HG02852 (cell line): ENCODE measurements at regions not wholly inside any gene's neighbourhood (a gene's known extent, or its start where the extent isn't known, plus 50 kb on each side); places are given as distances from the start of the nearest gene placed in this dataset.

Experiments used
- ATAC-seq: cut with Tn5 transposase; IDR thresholded peaks from one replicate; pipeline ENCODE4 v1.9.1; 2021; ENCODE audit warnings: mild to moderate bottlenecking, moderate library complexity; ENCODE audit not compliant: unreplicated experiment

DNA sequence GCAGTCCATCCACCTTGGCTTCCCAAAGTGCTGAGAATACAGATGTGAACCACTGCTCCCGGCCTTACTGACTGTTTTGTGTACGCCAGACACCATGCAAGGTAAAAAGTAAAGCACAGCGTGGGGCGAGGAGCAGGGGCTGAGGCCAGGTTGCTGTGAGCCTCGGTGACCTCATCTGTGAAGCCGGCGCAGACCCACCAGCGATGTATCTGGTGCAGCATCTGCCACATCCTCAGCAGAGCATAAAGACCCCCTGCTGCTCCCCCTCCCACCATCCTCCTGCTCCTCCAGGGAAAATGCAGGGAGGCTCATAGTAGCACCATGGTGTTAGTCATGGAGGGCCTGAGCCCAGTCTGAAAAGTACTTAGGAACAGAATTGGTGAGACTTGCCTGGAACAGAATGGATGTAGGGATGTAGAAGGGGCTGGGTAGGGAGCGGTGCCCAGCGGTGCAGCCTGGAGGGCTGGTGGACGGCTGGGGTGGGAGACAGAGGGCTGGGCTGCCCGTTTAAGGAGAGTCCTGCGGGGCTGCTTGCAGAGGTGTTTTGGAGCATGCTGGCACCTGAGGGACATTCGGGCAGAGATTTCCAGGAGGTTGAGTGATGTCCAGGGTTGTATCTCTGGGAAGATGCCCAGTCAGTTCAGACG lies 462.4 kb downstream of the BRD1 start:
- no peak for ATAC-seq

GRCh38 chr22:49364398-49364797 lies 463.3 kb downstream of the BRD1 start:
- no peak for ATAC-seq

DNA sequence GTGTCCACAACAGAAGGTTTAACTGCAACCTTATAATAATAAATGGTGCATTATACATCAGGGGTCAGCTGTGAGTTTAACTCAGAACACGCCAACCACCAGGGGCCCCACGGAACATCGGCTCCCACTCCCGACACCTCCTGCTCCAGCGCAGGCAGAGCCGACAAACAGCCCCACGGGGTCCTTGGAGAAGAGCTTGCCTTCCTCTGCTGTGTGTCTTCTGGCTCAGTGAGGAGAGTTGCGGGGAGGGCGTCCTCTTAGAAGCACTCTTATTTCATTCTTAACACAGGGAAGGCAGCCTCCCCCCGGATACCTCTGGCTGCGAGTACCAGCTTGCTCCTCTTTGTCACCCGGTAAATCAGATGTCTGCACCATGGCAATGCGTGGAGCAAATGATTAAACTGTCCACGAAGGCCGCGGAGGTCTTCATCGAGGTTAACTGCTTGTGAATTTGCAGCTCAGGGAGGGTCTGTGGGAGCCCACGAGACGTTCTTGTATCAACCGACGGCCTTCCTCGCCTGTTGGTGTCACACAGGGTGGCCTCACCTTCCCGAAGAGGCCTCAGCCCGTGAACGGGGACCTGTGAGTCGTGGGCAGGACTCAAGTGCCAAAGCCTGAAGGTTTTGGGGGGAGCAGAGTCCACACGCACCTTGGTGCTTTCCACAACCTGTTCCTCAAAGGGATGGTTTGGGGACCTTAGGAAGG lies 464.0 kb downstream of the BRD1 start:
- ATAC-seq, result no peak

DNA sequence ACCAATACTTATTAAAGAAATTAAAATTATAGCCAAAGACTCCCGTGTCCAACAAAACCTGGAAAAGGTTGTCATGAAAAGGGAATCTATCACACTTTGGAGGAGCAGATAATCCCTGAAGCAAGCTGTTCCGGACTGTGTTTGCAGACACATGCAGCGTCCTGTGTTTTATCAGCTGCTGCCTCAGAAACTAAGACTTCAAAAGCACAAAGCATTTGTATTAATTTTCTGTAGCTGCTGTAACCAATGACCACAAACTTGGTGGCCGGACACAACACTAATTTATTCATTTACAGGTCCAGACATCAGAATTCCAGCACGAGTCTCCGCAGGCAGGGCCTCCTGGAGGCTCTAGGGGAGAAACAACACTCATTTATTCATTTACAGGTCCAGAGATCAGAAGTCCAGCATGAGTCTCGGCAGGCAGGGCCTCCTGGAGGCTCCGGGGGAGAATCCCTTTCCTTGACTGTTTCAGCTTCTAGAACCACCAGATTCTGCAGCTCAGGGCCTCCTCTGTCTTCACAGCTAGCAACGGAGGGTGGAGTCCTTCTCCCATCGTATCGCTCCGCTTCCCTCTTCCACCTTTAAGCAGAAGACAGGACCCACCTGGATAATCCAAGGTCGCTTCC lies 465.3 kb downstream of the BRD1 start:
- no peak for ATAC-seq

DNA sequence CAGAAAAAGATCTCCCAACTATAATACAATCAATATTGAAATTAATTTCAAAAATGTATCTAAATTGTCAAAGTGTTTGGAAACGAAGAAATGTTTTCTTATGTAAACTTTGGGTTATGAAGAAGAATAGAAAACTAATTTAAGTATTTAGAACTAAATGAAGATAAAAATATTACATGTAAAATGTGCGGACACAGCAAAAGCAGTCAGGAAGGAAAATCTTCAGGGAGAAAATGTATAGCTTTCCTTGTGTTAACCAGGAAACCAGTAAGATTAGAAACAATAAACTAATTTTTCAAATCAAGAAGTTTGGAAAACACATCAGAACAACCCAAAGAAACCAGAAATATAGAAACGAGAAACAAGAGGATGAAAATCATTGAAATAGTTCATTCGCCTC lies 466.5 kb downstream of the BRD1 start:
- ATAC-seq, result no peak

DNA sequence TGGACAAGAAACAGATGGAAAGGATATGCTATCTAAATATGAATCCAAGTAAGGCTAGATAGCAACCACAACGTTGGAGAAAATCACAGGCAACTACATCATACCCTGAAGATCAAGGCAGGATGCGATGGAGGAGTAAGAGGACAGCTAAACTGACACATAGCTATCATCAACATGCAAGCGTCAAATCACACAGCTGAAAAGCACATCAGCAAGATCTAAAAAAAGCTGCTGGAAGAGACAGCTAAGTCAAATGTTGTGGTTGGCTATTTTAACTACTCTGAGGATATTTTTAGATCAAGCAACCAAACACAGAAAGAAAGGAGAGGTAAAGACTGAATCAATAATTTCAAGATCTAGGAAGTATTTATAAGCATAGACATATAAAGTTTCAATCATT lies 466.9 kb downstream of the BRD1 start:
- no peak for ATAC-seq

GRCh38 chr22:49359076-49359475 lies 468.6 kb downstream of the BRD1 start:
- no peak for ATAC-seq

DNA sequence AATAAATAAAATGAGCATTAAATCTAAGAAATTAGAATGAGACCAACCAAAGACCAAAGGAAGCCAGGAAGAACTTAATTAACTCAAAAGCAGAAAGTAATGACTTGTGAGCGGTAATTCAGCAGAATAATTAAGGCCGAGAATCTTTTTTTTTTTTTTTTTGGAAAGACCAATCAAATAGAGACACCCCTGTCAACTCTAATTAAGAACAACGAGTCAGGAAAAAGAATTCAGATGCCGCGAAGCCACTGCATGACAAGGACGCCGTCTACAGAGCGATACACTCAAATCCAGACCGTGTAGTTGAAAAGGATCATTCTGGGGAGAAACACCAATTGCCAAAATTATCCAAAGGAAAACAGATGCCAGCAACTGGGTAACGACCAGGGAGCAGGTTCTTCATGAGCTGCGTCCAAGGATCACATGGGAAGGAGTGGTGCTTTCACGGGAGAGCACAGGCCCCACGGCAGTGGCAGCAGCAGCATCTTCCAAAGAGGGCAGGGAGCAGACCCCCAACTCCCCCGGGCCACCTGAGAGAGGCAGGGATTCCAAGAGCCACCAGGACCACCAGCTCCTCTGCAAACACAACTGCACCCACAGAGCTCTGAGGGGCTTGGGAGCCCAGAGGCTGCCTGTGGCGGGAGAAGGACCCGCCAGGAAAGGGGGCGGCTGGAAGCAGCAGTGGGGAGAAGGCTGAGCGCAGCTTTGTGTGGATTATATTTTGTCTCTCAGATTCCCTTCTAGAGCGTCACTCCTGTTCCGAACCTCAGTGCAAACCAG lies 469.8 kb downstream of the BRD1 start:
- ATAC-seq, result no peak

DNA sequence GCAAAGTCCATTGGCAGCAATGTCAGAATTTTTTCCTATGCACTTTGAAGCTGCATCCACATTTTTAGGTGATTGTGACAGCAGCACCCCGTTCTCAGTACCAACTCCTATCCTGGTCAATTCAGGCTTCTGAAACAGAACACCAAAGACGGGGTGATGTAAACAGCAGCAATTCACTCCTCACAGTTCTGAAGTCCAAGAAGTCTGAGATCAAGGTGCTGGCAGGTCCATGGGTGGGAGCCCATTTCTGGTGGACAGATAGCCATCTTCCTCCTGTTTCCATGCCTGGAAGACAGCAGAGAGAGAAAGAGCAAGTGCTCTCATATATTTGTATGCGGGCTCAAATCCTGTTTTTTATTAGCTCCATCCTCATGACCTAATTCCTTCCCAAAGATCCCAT lies 471.2 kb downstream of the BRD1 start:
- ATAC-seq, result no peak

- no peak for ATAC-seq
Observed at GRCh38 chr22:49355211-49355920, 472.3 kb downstream of the BRD1 start.

DNA sequence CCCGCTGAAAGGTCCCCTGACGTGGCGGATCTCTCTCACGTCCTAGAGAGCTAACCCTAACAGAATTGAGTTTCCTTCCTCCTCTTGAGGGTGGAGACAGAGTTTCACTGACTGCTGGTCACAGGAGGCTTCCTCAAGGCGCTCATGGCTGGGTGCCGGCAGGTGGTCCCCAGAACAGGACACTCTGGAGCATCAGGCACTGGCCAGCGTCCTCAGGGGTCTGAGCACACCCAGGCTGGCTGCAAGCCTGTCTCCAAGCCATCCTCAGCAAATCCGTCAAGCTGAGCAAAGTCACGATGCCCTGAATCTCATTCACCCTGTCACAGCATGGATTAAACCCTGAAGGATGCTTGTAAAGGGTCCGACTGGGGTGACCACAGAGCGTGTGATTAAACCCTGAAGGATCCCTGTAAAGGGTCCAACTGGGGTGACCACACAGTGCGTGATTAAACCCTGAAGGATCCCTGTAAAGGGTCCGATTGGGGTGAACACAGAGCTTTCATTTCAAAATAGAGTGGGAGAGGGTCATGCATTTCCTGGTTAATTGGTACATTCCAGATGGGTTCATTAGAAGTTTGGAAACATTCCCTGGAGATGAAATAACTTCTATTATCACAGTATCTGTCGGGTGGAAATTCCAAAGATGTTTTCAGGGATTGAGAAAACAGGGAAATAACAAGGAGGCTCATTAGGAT lies 473.0 kb downstream of the BRD1 start:
- no peak for ATAC-seq

- no peak for ATAC-seq
Observed at GRCh38 chr22:49353235-49353634, 474.4 kb downstream of the BRD1 start.

GRCh38 chr22:49352361-49353169 lies 475.1 kb downstream of the BRD1 start:
- no peak for ATAC-seq

DNA sequence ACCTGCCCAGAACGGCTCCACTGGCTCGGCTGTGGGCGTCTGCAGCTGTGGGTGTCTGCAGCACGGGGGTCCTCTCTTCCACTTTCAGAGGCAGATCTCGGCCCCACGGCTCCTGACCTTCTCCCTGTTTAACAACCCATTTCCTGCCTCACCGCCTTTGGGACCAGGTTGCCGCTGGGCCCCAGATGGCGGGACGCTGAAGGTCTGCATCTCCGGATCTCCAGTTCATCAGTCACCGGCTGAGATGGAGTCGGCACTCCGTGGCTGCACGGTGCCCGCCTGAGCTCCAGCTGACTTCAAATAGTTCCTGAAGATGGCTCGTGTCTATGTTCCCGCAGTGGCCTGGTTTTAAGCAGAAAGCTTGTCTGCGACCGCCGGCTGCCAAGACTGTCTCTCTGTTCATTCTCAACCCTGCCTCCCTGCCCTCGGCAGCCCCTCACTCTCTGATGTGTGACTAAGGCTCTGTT lies 475.9 kb downstream of the BRD1 start:
- no peak for ATAC-seq

DNA sequence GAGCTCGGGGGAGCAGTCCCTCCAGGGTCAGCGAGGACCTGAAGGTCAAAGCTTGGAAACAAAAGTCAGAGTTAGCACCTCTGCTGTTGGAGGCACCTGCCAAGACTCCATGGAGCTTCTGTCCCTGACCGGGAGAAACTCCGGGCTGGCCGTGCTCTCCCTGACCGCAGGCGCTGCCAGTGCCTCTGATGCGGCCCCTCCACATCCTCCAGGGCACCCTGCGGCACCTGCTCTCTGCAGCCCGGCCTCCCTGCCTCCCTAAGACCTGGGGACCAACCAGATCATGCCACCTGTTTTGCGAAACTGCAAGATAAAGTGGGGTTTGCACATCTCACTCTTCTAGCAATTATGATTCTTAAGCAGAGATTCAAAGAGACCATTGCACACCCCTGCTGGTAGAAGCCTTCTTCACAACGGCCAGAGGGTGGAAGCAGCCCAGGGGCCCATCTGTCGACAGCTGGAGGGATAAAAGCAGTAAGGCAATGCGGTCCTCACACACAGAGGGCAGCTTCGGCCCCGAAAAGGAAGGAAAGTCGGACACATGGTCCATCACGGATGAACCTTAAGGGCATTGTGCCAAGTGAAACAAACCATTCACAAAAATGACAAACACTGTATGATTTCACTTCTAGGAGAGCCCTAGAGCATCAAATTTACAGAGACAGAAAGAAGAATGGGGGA lies 477.1 kb downstream of the BRD1 start:
- no peak for ATAC-seq

DNA sequence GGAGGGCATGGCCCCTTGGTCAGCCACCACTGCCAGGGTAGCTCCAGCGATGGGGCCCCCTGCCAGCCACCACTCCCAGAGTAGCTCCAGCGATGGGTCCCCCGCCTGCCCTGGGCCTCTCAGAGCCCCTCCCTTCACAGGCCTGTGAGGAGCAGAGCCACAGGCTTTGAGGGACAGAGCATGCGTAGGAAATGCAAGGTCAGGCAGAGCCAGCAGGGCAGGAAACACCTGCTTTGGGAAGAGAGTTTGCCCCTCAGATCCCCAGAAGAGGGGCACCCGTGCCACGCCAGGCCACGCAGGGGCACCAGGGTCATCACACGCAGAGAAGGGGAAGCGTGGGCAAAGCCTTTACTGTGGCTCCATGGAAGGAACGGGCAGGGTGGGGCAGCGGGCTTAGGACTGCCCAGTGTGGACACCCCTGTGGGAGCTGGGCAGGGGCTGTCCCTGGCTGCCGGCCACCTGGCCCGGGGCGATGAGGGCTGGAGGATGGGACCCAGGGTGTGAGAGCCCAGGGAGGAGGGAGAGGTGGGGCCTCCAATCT lies 477.8 kb downstream of the BRD1 start:
- ATAC-seq, result no peak

DNA sequence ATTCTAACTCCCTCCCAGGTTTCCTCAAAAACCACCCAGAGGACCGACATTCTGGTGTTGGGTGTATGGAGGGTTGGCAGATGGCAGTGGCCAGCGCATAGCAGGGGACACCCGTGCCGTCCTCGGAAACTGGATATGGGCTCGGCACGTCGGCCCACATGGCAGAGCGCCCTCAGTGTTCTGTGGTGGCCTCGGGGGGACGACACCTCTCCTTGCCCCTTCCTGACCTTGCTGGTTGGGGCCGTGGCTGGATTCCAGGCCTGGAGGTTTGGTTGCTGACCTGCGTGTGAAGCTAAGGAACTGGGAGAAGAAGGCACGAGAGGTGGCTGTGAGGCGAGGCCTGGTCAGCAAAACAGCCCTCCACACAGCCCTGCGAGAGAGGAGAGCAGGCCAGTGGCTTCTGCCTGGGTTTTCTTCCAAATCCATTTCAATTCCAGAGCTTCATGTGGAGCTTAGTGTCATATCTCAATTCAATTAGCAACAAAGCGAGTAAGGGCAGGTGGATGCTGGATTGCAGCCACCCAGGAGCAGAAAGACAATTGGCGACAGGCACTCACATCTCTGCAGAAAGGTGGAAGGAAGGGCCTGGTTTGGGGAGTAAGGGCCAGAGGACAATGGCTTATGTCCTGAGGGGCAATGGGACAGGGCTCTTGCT lies 478.4 kb downstream of the BRD1 start:
- no peak for ATAC-seq

- ATAC-seq, result no peak
Observed at GRCh38 chr22:49348631-49349030, 479.0 kb downstream of the BRD1 start.
